ENCODE measurements at regions not wholly inside any gene's neighbourhood (a gene's known extent, or its start where the extent isn't known, plus 50 kb on each side); places are given as distances from the start of the nearest gene placed in this dataset.

GRCh38 chr13:73590795-73591194 lies 532.0 kb downstream of the KLF5 start (continued):
- no peak for TF ChIP-seq ZNF155 (tag by site-specific recombination; IDR thresholded peaks at IDR 0.05)
- TF ChIP-seq ZNF624 (tag by site-specific recombination; IDR thresholded peaks at IDR 0.05) = no peak
- no peak for TF ChIP-seq ZBTB6 (tag by site-specific recombination; IDR thresholded peaks at IDR 0.05)
- TF ChIP-seq ZNF311 (tag by site-specific recombination; IDR thresholded peaks at IDR 0.05; ENCODE audit: borderline replicate concordance) = no peak
- no peak for TF ChIP-seq SALL2 (tag by site-specific recombination; IDR thresholded peaks at IDR 0.05; ENCODE audit: borderline replicate concordance)
- no peak for TF ChIP-seq ZNF174 (tag by site-specific recombination; IDR thresholded peaks at IDR 0.05)
- TF ChIP-seq ZNF555 (tag by site-specific recombination; conservative IDR thresholded peaks at IDR 0.05) = no peak
- TF ChIP-seq YY2 (tag by site-specific recombination; IDR thresholded peaks at IDR 0.05) = no peak
- no peak for TF ChIP-seq ZNF211 (tag by site-specific recombination; IDR thresholded peaks at IDR 0.05; ENCODE audit: low read depth)
- no peak for TF ChIP-seq HOXA7 (CRISPR knock-in tag; IDR thresholded peaks at IDR 0.05; ENCODE audit: borderline replicate concordance)

- CTCF ChIA-PET = no interaction called here
- Histone ChIP-seq H3K27ac (ENCODE audit: extremely low read depth, low read depth, low read length) (no peak overlapping the region), H3K36me3 (ENCODE audit: control insufficient read depth in 2 of 2, insufficient read depth in 1 of 2, low read length in 2 of 2) (no peaks in the 10 kb centered on the region), H3K4me1 (ENCODE audit: control insufficient read depth, insufficient read depth, low read length) (no peaks in the 10 kb centered on the region), H3K9me3 (ENCODE audit: control insufficient read depth, insufficient read depth, low read depth, low read length) (no peaks in the 10 kb centered on the region), H3K4me3 (ENCODE audit: low read depth, low read length) (no peak overlapping the region)
- POLR2A ChIA-PET = no interaction called here
- TF ChIP-seq WT1 (tag by site-specific recombination; IDR thresholded peaks at IDR 0.05) (no peak), ZNF621 (tag by site-specific recombination; IDR thresholded peaks at IDR 0.05) (no peak), ZNF777 (tag by site-specific recombination; IDR thresholded peaks at IDR 0.05; ENCODE audit: borderline replicate concordance) (no peak), ZNF571 (tag by site-specific recombination; IDR thresholded peaks at IDR 0.05) (no peak), ZBTB8A (tag by site-specific recombination; IDR thresholded peaks at IDR 0.05) (no peak), ZNF202 (tag by site-specific recombination; IDR thresholded peaks at IDR 0.05; ENCODE audit: borderline replicate concordance) (no peak), PBX3 (CRISPR knock-in tag; IDR thresholded peaks at IDR 0.05) (no peak), ZNF830 (tag by site-specific recombination; IDR thresholded peaks at IDR 0.05; ENCODE audit: low read depth) (no peak), SP2 (tag by site-specific recombination; IDR thresholded peaks at IDR 0.05) (no peak), ZBTB17 (tag by site-specific recombination; IDR thresholded peaks at IDR 0.05) (no peak)
These were observed 526.4 kb downstream of the KLF5 start for GRCh38 chr13:73585236-73585635.

DNA sequence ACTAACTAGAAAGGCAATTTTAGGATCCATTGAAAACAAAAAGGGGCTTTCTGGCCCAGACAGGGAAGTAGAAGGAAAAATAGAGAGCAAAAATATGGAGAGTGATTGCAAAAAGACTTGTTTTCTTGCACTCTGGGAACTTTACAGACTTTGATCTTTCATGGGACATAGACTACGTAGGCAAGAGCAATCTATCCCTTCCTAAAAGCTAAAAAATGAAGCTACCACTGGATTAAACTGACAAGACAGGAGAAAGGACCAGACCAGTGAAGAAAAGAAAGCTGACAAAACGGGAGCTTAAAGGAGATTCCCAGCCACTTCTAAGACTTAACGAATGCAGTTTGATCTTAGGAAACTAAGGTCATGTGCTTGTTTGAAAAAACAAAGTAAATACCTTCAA lies 524.5 kb downstream of the KLF5 start:
- TF ChIP-seq ZNF280D (tag by site-specific recombination; IDR thresholded peaks at IDR 0.05) (no peak), ZNF660 (tag by site-specific recombination; IDR thresholded peaks at IDR 0.05) (no peak), ZNF335 (tag by site-specific recombination; conservative IDR thresholded peaks at IDR 0.05) (no peak), KLF8 (tag by site-specific recombination; IDR thresholded peaks at IDR 0.05) (no peak), ZNF701 (tag by site-specific recombination; IDR thresholded peaks at IDR 0.05) (no peak)
- TF ChIP-seq, protein P1, sequence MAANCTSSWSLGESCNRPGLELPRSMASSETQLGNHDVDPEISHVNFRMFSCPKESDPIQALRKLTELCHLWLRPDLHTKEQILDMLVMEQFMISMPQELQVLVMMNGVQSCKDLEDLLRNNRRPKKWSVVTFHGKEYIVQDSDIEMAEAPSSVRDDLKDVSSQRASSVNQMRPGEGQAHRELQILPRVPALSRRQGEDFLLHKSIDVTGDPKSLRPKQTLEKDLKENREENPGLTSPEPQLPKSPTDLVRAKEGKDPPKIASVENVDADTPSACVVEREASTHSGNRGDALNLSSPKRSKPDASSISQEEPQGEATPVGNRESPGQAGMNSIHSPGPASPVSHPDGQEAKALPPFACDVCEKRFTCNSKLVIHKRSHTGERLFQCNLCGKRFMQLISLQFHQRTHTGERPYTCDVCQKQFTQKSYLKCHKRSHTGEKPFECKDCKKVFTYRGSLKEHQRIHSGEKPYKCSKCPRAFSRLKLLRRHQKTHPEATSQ (tag by site-specific recombination; IDR thresholded peaks at IDR 0.05) = no peak
- Histone ChIP-seq H3K36me3 (ENCODE audit: control insufficient read depth in 2 of 2, insufficient read depth in 1 of 2, low read length in 2 of 2) (no peaks in the 10 kb centered on the region), H3K27ac (ENCODE audit: extremely low read depth, low read depth, low read length) (no peak overlapping the region), H3K4me1 (ENCODE audit: control insufficient read depth, insufficient read depth, low read length) (no peaks in the 10 kb centered on the region), H3K4me3 (ENCODE audit: low read depth, low read length) (no peak overlapping the region), H3K9me3 (ENCODE audit: control insufficient read depth, insufficient read depth, low read depth, low read length) (no peaks in the 10 kb centered on the region)
- POLR2A ChIA-PET = no interaction called here
- CTCF ChIA-PET = interaction anchor here (1.1 kb wide), 1 partner anchor 11 kb away, joined by 3 read pairs; no protein-coding TSS in a partner anchor

All from HEK293 (cell line).